ENCODE measurements at regions not wholly inside any gene's neighbourhood (a gene's known extent, or its start where the extent isn't known, plus 50 kb on each side); places are given as distances from the start of the nearest gene placed in this dataset.

- TF ChIP-seq CTCF (IDR thresholded peaks at IDR 0.05) = no peak
- TF ChIP-seq POLR2A (IDR thresholded peaks at IDR 0.05) = no peak
Observed at GRCh38 chr12:66768293-66768692, 89.4 kb upstream of the GRIP1 start.

Measured in testis (tissue), 2 donors.